Panc1 (cell line): ENCODE measurements at regions not wholly inside any gene's neighbourhood (a gene's known extent, or its start where the extent isn't known, plus 50 kb on each side); places are given as distances from the start of the nearest gene placed in this dataset.

Experiments
- ATAC-seq: fragments of 200-7000 bp; cut with Tn5 transposase; 2 replicates; pipeline ENCODE4 v1.9.1; 2020; ENCODE audit warnings: mild to moderate bottlenecking, moderate library complexity
- BruUV-seq: library from RNA; stranded (reverse); fragments of 400-500 nt; replicated peaks from 2 replicates; lab custom pipeline; 2021; lab: Mats Ljungman, UMichigan
- CTCF ChIA-PET: fragments of 300-600 bp; sonication (Branson Sonifier 250); formaldehyde crosslinking; loops from one replicate; lab custom pipeline; 2022; ENCODE audit warnings: antibody characterized with exemption; lab: Charles Lee
- POLR2A ChIA-PET: fragments of 300-600 bp; sonication (Branson Sonifier 250); formaldehyde crosslinking; loops from one replicate; lab custom pipeline; 2022; ENCODE audit warnings: antibody characterized with exemption; lab: Charles Lee
- DNase-seq: peaks from one replicate; pipeline ENCODE4 v3.0.0-alpha.2; 2010; ENCODE audit warnings: low read depth, low spot score
- H3K27ac ChIP-seq: 2 replicates; pipeline ENCODE4 v1.5.1; 2011; ENCODE audit warnings: mild to moderate bottlenecking, low read length, inconsistent platforms
- H3K27me3 ChIP-seq: fragments of 200-500 bp; sonication (Bioruptor generic); 2 replicates; pipeline ENCODE4 v1.6.0; 2014; ENCODE audit warnings: low read length, inconsistent platforms; ENCODE audit not compliant: control insufficient read depth, insufficient read depth
- H3K36me3 ChIP-seq: fragments of 200-500 bp; sonication (Bioruptor generic); 2 replicates; pipeline ENCODE4 v1.5.1; 2014; ENCODE audit warnings: inconsistent platforms, mild to moderate bottlenecking, low read length, moderate library complexity; ENCODE audit not compliant: control insufficient read depth, insufficient read depth
- H3K4me1 ChIP-seq: 2 replicates; pipeline ENCODE4 v1.5.1; 2011; ENCODE audit warnings: inconsistent platforms, mild to moderate bottlenecking, low read length, moderate library complexity; ENCODE audit not compliant: control insufficient read depth, insufficient read depth
- H3K4me3 ChIP-seq, 2 experiments: 2 replicates each; pipeline ENCODE4 v1.5.1; 2011 to 2012; ENCODE audit warnings: low read depth in 2 of 2, low read length in 2 of 2, mild to moderate bottlenecking in 2 of 2, inconsistent platforms in 1 of 2, moderate library complexity in 1 of 2
- H3K9me3 ChIP-seq: fragments of 200-500 bp; sonication (Bioruptor generic); 2 replicates; pipeline ENCODE4 v1.5.1; 2014; ENCODE audit warnings: low read depth, mild to moderate bottlenecking, inconsistent platforms, low read length, moderate library complexity; ENCODE audit not compliant: control insufficient read depth, insufficient read depth
- POLR2AphosphoS5 ChIP-seq: IDR thresholded peaks from 2 replicates; pipeline ENCODE4 v1.6.1; 2012; ENCODE audit warnings: mild to moderate bottlenecking, low read depth, low read length, moderate library complexity
- SIN3A ChIP-seq: IDR thresholded peaks from 2 replicates; pipeline ENCODE4 v1.6.1; 2012; ENCODE audit warnings: low read depth, mild to moderate bottlenecking, low read length, moderate library complexity, borderline replicate concordance; ENCODE audit not compliant: insufficient read depth
- TCF7L2 ChIP-seq: IDR thresholded peaks from 2 replicates; pipeline ENCODE4 v1.6.1; 2011; ENCODE audit warnings: mild to moderate bottlenecking, low read depth, low read length, inconsistent platforms
- in situ Hi-C: cut with HindIII; loops from 2 replicates; pipeline ENCODE4 v1.10.0; 2016; ENCODE audit warnings: low sequenced_read_pairs, low pct_unique_long_range_greater_than_20kb
- intact Hi-C: fragments of 100-400 bp; cut with micrococcal nuclease; formaldehyde crosslinking; loops from one replicate; pipeline ENCODE4 v1.10.0; 2022; ENCODE audit not compliant: unreplicated experiment
- TF ChIP-seq, protein P1 (sequence below): fragments of 450-650 bp; IDR thresholded peaks from 2 replicates; pipeline ENCODE4 v1.5.1; 2017; ENCODE audit warnings: mild to moderate bottlenecking
- TF ChIP-seq, protein P2 (sequence below), 2 experiments: IDR thresholded peaks; 2 replicates each; pipeline ENCODE4 v1.6.1; 2011 to 2012; ENCODE audit warnings: low read depth in 2 of 2, control low read depth in 1 of 2, low read length in 1 of 2, mild to moderate bottlenecking in 1 of 2, moderate library complexity in 1 of 2; ENCODE audit not compliant: insufficient read depth in 1 of 2

DNA sequence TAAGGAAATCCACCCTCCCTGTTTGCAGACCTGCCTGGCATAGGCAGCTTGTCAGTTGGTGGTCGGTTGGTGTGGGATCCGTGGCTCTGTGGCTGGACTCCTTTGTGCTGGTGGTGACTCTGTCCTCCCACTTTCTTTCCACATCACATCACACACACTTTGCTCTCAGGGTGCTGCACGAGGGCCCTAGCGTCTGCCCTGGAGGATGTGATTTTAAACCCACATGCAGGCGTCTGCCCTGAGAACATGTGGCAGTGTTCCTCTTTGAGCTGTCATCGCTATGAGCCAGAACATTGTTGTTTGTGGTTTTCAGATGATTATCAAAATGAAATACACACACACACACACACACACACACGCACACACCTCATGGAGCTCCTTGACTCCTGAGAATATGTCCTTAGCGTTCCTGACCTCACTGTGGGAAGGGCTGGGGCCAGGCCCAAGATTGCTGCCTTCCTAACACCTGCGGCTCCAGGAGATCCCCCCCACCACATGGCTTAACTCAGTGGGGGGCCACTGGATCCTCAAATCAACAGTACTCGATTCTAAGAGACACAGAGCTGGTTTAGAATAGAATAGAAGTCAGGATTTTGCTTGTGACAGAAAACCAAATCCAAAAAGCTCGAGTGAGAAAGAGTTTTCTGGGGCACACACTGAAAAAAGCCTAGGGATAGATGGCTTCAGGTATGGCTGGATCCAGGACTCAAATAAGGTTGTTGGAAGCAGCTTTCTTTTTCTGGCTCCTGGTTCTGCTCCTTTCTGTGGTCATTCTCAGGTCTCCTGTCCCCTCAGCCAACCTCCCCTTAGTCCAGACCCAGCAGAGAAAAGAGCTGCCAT, 54.8 kb downstream of the RTP5 start:
- ATAC-seq: peak; percentile 34; the same call in 1 of the 2 replicates
- Histone ChIP-seq H3K27ac (no peak overlapping the region), H3K4me3 (no peak overlapping the region), H3K4me1 (no peaks in the 10 kb centered on the region), H3K36me3 (no peaks in the 10 kb centered on the region), H3K27me3 (no peaks in the 10 kb centered on the region; the same call in 1 of the 2 replicates), H3K9me3 (no peaks in the 10 kb centered on the region)
- no TSS peak for BruUV-seq
- DNase-seq: no peak
- in situ Hi-C loops: no loop called here
- intact Hi-C loops: no loop called here
- TF ChIP-seq TCF7L2 (no peak), POLR2AphosphoS5 (no peak), SIN3A (no peak)
- TF ChIP-seq, protein P1, sequence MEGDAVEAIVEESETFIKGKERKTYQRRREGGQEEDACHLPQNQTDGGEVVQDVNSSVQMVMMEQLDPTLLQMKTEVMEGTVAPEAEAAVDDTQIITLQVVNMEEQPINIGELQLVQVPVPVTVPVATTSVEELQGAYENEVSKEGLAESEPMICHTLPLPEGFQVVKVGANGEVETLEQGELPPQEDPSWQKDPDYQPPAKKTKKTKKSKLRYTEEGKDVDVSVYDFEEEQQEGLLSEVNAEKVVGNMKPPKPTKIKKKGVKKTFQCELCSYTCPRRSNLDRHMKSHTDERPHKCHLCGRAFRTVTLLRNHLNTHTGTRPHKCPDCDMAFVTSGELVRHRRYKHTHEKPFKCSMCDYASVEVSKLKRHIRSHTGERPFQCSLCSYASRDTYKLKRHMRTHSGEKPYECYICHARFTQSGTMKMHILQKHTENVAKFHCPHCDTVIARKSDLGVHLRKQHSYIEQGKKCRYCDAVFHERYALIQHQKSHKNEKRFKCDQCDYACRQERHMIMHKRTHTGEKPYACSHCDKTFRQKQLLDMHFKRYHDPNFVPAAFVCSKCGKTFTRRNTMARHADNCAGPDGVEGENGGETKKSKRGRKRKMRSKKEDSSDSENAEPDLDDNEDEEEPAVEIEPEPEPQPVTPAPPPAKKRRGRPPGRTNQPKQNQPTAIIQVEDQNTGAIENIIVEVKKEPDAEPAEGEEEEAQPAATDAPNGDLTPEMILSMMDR: no peak
- TF ChIP-seq, protein P2, sequence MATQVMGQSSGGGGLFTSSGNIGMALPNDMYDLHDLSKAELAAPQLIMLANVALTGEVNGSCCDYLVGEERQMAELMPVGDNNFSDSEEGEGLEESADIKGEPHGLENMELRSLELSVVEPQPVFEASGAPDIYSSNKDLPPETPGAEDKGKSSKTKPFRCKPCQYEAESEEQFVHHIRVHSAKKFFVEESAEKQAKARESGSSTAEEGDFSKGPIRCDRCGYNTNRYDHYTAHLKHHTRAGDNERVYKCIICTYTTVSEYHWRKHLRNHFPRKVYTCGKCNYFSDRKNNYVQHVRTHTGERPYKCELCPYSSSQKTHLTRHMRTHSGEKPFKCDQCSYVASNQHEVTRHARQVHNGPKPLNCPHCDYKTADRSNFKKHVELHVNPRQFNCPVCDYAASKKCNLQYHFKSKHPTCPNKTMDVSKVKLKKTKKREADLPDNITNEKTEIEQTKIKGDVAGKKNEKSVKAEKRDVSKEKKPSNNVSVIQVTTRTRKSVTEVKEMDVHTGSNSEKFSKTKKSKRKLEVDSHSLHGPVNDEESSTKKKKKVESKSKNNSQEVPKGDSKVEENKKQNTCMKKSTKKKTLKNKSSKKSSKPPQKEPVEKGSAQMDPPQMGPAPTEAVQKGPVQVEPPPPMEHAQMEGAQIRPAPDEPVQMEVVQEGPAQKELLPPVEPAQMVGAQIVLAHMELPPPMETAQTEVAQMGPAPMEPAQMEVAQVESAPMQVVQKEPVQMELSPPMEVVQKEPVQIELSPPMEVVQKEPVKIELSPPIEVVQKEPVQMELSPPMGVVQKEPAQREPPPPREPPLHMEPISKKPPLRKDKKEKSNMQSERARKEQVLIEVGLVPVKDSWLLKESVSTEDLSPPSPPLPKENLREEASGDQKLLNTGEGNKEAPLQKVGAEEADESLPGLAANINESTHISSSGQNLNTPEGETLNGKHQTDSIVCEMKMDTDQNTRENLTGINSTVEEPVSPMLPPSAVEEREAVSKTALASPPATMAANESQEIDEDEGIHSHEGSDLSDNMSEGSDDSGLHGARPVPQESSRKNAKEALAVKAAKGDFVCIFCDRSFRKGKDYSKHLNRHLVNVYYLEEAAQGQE (IDR thresholded peaks at IDR 0.05; ENCODE audit: insufficient read depth in 1 of 2, low read depth in 2 of 2, low read length in 1 of 2): no peak
- ChIA-PET CTCF (no interaction called here), POLR2A (interaction anchor here (0.7 kb wide), 1 partner anchor 93 kb away, joined by 4 read pairs; no protein-coding TSS in a partner anchor)

DNA sequence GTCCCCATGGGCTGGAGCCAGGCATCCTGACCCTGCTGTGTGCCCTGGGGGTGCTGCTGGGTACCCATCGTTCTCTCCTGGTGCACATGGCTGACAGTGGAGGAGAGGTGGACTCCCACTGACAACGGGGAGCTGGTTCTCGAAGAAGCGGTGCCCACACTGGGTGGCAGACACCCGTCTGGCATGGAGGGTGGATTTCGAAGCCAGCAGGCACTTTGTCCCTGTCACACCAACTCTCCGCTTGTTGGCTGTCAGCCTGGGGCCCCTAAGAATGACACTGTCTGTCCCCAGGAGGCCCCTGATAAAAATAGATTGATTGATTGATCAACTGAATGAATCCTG, 55.4 kb downstream of the RTP5 start:
- no peak for DNase-seq
- H3K36me3 ChIP-seq: no peaks in the 10 kb centered on the region
- ATAC-seq: no peak
- H3K4me1 ChIP-seq: no peaks in the 10 kb centered on the region
- H3K9me3 ChIP-seq: no peaks in the 10 kb centered on the region
- TF ChIP-seq TCF7L2 (no peak), SIN3A (no peak), POLR2AphosphoS5 (no peak)
- TF ChIP-seq, protein P2 (IDR thresholded peaks at IDR 0.05; ENCODE audit: insufficient read depth in 1 of 2, low read depth in 2 of 2, low read length in 1 of 2): no peak
- TF ChIP-seq, protein P1: no peak
- in situ Hi-C loops (no loop called here), intact Hi-C loops (no loop called here)
- BruUV-seq: no TSS peak
- no peaks in the 10 kb centered on the region; the same call in 1 of the 2 replicates for H3K27me3 ChIP-seq
- POLR2A ChIA-PET: no interaction called here
- no peak overlapping the region for H3K27ac ChIP-seq
- no peak overlapping the region for H3K4me3 ChIP-seq
- CTCF ChIA-PET: no interaction called here
